ENCODE measurements at regions not wholly inside any gene's neighbourhood (a gene's known extent, or its start where the extent isn't known, plus 50 kb on each side); places are given as distances from the start of the nearest gene placed in this dataset.

- no peak for DNase-seq (ENCODE audit: low spot score)
Observed at GRCh38 chr2:8631465-8632005, 50.3 kb upstream of the ID2 start.

Data from mucosa of gallbladder (tissue), 1 donor.